HG03354 (cell line): ENCODE measurements at regions not wholly inside any gene's neighbourhood (a gene's known extent, or its start where the extent isn't known, plus 50 kb on each side); places are given as distances from the start of the nearest gene placed in this dataset.

ENCODE experiments used
- ATAC-seq: cut with Tn5 transposase; IDR thresholded peaks from one replicate; pipeline ENCODE4 v1.9.1; 2021; ENCODE audit warnings: mild to moderate bottlenecking; ENCODE audit not compliant: unreplicated experiment, poor library complexity, severe bottlenecking

DNA sequence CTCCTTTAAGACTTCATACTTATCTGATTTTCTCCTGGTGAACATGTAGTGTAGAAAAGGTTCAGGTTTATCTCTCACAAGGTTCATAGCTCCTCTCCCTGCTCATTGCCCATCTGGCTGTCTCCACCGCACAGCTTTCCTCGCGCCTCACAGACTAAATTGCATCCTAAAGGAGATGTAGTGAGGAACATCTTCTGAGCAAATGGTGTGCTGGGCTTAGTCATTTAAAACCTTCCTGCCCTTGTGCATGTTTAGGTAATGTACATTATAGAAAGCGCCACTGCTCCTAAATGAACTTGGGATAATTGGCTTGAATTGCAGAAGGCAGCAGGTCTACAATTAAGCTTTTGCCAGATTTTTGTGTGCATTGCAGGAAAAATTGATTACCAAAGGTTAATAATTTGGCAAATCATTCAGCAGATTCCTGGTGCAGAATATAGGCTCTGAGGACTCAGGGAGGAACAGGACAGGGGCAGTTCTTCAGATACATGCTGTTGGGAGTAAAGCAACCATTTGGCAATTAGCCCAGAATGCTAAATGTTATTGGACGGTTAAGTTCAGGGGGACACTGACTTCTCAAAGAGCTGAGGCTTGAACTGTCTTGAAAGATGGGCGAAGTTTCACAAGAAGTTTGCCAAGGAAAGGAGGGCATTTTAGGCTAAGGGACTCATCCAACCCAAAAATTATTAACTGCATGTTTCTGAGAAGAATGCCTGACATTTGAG, 108.4 kb upstream of the CLDN10 start:
- no peak for ATAC-seq

DNA sequence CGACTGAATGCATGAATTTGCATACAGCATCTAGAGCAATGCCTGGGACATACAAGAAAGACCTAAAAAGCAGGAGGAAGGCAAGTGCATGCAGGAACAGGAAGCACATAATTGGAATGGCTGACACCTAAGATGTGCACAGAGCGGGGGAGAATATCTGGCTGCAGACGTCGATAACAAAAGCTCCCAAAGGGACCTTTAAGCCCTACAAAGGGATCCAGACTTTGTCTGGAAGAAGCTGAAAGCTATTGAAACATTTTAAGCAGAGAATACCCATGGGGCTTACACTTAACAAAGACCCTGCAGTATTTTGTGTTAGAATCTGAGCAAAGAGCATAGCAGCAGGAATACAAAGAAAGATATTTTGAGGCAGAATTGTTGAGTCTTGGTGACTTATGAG, 107.4 kb upstream of the CLDN10 start:
- ATAC-seq, result no peak

DNA sequence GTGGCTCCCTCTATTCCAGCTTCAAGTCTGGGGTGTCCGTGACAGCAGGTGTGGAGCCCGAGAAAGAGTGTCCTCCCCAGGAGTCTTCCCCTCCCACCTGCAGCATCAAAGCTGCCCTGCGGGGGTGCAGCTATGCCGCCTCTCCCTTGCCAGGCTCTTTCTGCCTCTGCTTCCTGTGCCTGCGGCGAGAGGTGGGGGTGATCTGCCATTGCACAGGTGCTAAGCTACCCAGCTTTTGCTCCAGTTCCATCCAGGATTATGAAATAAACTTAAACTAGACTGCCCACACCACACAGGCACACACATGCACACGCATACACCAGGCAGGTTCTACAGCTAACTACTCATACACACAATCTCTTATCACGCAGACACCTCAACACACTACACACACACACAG, 104.7 kb upstream of the CLDN10 start:
- ATAC-seq, result no peak

DNA sequence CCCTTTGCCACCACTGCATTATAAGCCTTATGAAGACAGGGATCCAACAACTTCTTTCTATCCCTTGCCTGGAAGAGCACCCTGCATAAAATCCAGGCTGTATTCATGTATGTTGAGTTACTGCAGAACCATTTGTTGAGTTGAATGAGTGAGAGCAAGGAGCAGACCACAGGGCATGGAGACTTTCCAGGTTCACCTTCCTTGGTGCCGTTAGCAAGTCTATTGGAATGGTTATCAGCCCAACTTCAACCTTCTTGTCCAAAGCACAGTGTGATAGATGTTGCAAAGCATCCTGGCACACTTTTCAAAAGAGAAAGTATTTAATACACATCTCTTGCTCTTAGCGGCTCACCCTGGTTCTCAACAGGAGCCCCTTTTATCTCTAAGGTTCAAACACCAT, 100.9 kb upstream of the CLDN10 start:
- no peak for ATAC-seq

DNA sequence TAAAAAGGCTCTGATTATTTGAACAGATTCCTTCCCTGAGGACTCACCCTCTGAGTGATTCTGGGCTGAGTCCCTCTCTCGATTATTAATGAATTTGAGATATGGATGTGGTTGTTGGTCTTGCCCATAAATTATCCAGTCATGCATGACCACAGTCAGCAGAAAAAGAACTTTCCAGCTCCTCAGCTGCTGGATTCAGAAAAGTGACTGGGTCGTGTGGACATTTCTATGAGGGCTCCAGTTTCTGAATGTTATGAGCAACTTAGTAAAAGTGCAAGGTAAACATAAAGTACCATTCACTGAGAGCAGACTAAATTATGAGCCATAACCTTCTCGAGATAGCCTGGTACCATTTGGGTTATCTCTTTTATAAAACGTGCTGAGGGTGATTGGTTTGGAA, 100.1 kb upstream of the CLDN10 start:
- no peak for ATAC-seq

DNA sequence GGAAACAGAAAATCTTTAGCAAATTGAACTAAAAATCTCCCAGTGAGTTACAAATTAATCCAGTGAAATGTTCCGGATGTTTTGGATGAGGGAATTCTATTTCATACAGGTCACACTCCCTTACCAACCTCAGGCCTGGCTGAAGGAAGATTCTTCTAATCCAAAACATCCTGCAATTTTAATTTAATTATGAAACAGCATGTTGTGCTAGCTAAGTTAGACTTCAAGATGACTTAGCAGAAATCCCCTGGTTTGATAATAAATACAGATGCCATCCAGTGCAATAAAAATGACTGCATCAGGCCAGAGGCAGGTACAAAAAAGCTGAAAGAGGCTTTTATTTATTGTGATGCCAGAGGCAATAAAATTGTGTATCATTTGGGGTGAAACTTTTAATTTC, 96.7 kb upstream of the CLDN10 start:
- ATAC-seq, result no peak

DNA sequence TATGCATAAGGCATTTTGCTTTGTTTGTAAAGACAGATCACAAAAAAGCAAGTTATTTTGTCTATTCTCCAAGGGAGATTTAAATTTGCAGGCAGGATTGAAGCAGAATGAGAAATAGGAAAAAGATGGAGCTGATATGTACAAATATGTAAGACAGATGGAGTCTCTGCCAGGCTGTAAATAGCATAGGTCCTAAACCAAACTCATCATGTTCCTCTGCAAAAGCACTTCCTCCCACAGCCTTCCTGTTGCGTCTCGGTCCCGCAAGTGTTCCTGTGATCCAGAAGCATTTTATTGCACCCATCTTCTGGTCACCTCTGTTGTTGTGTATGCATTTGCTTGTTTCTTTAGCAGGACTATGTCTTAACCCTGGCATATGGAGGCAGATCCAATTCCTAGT, 95.7 kb upstream of the CLDN10 start:
- peak; percentile 11 for ATAC-seq

DNA sequence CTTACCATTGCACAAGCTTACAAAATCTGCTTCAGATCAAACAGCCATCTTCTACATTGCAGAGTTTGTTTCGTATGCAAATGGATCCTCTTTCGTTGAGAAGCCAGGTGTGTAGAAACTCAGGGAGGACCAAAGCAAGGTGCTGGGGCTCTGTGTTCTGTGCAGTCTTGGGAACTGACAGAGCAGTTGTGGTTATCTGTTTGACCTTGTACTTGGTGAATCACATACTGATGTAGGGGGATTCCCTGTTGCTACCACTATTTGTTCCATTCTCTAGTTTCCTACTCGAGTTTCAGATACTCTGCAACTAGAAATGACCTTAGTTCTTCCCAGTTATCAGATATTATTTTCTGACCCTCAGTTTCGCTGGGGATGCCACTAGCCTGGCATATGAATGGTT, 95.2 kb upstream of the CLDN10 start:
- ATAC-seq, result peak; percentile 99

DNA sequence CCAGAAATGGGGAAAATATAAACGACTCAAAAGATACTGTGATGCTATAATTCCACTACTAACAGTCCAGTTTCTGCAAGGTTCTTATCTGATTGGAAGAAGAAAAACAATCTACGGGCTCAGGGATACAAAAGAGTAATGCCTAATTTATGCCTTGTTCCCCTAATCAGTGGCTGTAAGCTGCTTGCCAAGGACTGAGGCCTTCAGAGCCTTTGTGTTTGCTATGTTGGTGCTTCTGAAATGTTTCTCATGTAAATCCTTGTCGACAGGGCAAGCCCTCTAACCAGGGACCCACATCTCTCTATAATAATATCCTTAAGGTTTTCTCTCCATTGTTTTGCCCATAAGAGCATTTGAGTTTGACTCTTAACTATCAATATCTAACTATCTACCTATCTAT, 89.7 kb upstream of the CLDN10 start:
- ATAC-seq, result no peak

DNA sequence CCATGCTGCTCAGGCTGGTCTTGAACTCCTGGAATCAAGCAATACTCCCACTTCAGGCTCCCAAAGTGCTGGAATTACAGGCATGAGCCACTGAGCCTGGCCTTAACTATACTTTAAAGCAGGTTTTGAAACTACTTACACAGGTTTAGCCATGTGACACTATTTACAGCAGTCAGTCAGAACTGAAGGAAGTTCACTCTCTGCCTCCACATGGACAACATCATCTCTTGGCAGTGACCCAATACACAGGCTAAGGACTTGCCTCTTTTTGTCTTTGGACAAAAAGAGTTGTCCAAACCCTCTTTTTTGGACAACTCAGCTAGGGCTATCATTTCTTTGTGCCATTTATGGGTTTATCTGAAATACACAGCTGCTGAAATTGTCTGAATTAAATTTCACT, 89.0 kb upstream of the CLDN10 start:
- no peak for ATAC-seq

DNA sequence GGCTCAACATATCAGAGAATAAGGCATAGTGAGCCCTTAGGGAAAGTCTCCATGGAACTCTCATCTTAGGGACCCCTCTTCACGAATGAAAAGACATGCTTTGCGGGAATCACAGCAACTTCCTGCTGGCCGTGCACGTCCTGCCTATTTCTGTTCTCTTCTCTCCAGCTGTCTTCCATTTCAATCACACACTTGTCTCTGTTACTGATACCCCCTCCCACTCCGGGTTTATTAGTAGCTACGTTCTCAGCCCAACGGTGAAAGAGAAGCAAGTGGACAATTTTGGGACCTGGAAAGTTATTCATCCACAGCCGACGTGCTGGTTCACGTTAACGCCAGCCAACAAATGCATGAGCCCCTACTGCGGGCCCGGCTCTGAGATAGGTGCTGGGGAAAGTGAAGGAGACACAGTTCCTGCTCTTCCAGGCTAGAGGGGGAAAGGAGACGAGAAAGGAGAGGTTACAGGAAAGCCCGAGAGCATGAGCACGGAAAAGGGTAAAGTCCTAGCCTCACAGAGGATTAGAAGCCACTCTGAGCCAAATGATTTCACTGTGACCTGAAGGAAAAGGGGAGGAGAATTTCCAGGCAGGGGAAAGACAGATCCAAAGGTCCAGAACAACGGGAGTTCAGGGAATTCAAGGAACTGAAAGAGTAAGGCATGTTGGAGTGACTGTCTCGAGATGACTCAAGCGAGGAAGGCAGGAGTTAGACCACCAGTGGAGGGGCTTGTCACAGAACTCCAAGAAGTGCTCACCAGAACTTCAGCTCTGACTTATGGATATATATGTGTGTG, 81.8 kb upstream of the CLDN10 start:
- ATAC-seq, result no peak

DNA sequence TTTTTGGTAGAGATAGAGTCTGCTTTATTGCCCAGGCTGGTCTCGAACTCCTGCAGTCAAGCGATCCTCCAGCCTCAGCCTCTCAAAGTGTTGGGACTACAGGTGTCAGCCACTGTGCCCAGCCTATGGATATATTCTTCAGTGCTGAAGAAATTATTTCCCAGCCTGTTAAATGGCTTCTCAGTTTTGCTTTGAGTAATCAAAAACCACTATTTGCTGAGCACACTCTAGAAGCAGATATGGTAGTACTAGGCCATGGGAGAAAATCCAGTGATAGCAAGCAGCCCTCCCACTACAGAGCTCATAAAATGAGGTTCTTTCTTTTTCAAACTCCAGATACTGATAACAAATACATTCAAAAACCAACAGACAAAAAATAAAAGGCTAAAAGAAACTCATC, 80.6 kb upstream of the CLDN10 start:
- ATAC-seq, result no peak

DNA sequence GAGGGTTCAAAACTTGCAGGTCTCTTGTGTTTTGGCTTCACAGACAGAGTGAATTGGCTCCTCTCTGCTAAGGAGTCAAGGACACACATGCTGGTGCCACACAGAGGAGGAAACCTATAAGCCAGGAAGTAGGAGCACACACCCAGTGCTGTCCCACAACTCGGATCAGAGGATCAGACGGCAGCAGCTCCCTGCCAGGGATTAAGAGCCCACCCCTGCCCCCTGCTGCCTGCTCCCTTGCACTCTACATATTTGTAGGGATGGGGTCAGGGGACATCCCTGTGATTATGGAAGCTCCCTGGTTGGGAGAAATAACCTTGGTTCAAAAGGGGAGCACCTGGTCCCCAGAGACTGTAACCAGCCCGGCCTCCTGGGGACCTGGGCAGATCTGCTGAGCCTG, 77.5 kb upstream of the CLDN10 start:
- ATAC-seq, result no peak

DNA sequence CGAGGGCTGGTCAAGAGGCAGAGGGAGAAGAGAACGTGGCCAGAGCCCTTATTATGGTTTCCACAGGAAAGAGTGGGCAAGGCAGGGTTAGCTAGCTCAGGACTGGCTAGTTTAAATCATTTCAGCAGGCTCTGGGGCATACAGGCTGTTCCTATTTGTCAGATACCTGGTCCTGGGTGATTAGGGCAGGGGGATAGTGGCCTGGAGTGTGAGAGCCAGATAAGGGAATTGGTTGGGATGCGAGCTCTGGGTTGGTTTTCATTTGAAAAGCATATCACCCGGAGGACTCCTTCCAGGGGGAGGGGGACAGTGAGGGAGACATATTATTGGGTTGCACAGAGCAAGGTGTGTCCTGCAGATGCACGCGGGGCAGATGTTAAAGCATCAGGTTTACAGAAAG, 75.3 kb upstream of the CLDN10 start:
- ATAC-seq, result no peak

DNA sequence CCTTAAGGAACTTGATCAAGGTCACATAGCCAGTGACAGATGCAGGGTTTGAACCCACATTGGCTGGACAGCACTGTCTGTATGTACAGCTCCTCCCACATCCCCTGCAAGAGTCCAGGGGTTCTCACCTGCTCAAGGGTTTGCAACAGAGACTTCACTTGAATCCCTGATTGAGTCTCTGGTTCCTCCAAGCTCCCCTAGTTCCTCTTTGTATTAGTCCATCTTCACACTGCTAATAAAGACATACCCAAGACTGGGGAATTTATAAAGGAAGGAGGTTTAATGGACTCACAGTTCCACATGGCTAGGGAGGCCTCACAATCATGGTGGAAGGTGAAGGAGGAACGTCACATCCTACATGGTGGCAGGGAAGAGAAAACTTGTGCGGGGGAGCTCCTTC, 72.8 kb upstream of the CLDN10 start:
- ATAC-seq, result peak; percentile 19

DNA sequence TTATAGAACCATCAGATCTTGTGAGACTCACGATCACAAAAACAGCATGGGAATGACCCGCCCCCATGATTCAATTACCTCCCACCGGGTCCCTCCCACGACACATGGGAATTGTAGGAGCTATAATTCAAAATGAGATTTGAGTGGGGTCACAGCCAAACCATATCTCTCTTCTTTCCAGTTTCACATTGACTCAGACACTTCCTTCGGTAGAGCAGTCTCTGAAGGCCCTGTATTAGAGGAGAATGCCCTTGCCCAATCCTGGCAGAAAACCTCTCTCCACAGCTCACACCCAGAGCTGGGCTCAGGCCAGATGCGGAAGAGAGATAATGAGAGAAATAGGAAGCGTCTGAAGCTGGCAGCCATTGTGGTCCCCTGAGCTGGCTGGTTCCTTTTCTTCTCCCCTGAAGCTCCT, 72.4 kb upstream of the CLDN10 start:
- peak; percentile 58 for ATAC-seq

DNA sequence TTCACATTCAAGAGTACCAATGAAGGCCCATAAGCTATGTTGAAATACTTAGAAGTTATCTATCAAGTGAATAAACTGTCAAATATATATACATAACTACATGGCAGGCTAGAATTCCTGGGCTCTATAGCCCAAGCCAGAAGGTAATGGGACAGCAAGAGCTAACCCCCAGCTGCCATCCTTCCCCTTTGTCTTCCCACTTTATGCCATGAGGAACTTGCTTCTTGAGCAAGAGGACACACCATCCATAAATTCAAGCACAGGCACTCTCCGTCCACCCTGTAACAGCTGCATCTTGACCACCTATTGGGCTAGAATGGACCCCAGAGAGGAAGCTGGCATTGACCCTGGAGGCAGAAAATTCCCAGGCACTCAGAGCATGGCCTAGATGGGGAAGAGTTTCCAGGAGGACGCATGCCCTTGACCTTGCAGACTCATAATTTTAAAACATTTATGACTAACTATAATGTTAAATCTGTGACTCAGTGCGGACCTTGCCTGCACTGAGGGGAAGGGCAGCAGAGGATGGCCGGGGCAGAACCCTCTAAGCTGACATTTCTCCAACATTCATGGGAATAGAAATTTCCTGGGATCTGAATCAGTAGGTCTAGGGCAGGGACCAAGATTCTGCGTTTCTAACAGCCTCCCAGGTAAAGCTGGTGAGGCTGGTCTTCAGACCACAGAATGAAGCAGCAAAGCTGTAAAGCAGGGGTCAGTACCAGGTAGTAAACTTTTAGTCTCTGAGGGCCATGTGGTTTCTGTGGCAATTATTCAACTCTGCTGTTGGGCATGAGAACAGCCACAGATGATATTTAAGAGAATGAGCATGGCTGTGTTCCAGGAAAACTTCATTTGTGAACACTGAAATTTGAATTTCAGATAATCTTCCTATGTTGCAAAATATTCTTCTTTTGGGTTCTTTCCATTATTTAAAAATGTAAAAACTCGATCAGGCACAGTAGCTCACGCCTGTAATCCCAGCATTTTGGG, 71.4 kb upstream of the CLDN10 start:
- no peak for ATAC-seq

DNA sequence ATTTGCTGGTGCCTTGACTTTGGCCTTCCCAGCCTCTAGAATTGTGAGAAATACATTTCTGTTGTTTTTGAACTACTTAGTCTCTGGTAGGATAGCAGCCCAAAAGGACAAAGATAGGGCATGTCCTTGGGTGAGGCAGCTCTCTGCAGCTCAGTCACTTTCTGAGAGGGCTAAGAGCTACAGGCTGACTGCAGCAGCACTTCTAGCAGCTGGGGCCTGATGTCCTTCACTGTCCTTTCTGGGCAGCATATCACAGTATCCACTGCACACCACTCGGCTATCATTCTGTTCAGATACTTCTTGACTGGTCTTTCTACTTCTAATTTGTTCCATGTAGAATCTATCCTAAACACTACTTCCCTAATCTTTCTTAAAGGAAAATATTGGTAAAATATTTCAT, 68.5 kb upstream of the CLDN10 start:
- ATAC-seq, result no peak

DNA sequence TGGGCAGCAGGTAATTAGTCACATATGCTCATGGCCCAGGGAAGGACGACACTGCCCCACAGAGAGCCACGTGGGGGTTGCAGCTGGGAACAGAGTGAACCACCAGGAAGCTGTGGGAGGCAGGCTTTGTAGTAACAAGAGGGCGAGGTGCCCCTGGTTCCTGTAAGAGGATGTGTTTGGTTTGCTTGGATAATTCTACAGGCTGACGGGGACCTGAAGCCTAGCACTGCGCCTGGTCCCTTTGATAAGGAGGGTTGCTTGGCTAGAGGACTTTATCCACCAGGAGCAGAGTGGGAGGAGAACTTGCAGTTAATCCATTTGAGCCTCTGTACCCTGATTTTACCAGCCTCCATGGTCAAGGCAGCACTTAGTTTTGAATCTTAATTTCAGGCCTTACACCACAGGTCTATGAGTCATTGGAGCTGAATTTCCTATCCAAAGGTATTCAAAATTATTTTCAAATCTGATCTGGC, 67.4 kb upstream of the CLDN10 start:
- ATAC-seq, result no peak

DNA sequence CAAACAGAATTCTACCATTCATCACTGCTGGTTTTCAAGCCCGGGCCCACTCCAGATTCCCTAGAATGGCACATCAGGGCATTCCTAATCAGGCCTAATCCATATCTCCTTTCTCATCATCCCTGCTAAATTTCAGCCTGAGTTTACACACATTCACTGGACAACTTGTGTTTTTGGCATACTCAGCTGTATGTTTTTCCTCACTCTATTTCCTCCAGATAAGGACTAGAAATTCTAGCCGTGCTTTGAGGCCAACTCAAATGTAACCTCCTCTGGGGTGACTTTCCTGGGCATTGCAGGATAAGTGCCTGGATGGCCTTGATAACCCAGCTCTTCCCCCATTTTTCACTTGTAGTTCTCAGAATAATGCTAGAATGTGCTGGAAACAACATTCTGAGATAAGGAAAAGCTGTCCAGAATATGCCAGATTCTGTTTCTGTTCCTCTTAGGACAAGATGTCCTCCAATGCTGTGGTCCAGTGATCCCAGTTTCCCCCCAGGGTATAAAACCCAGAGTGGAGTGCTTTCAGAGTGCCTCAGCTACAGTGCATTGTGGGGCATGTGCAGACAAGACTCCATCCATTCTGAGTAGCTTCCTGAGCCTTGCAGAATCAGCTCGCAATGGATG, 66.9 kb upstream of the CLDN10 start:
- ATAC-seq, result no peak
